Stromal cell of bone marrow (primary cell): ENCODE measurements at regions not wholly inside any gene's neighbourhood (a gene's known extent, or its start where the extent isn't known, plus 50 kb on each side); places are given as distances from the start of the nearest gene placed in this dataset.

Experiments used
- DNase-seq: peaks from one replicate; pipeline ENCODE4 v3.0.0-alpha.2; 2012; ENCODE audit warnings: low read depth

- no peak for DNase-seq
Measured at GRCh38 chr10:121099592-121099991, 248.4 kb downstream of the WDR11 start.

GRCh38 chr10:121101561-121101960 is 250.4 kb downstream of the WDR11 start:
- DNase-seq = no peak

GRCh38 chr10:121102706-121103105 is 251.5 kb downstream of the WDR11 start:
- DNase-seq = no peak

GRCh38 chr10:121104476-121105111 is 253.4 kb downstream of the WDR11 start:
- no peak for DNase-seq

- DNase-seq = no peak
Measured at GRCh38 chr10:121106611-121107010, 255.4 kb downstream of the WDR11 start.

GRCh38 chr10:121108051-121108450 is 256.9 kb downstream of the WDR11 start:
- DNase-seq = no peak

GRCh38 chr10:121110369-121110768 is 259.2 kb downstream of the WDR11 start:
- no peak for DNase-seq

GRCh38 chr10:121112136-121112535 is 261.0 kb downstream of the WDR11 start:
- no peak for DNase-seq

- DNase-seq = no peak
Measured at GRCh38 chr10:121112579-121113384, 261.6 kb downstream of the WDR11 start.

GRCh38 chr10:121113385-121113696 is 262.2 kb downstream of the WDR11 start:
- no peak for DNase-seq

- DNase-seq = no peak
Measured at GRCh38 chr10:121113911-121114310, 262.7 kb downstream of the WDR11 start.

GRCh38 chr10:121115154-121115553 is 264.0 kb downstream of the WDR11 start:
- DNase-seq = no peak

GRCh38 chr10:121121462-121121861 is 270.3 kb downstream of the WDR11 start:
- DNase-seq = no peak

- no peak for DNase-seq
Measured at GRCh38 chr10:121127151-121127906, 276.2 kb downstream of the WDR11 start.

- DNase-seq = no peak
Measured at GRCh38 chr10:121128164-121128563, 277.0 kb downstream of the WDR11 start.

- no peak for DNase-seq
Measured at GRCh38 chr10:121129266-121129665, 278.1 kb downstream of the WDR11 start.

GRCh38 chr10:121130382-121130781 is 279.2 kb downstream of the WDR11 start:
- DNase-seq = no peak

- DNase-seq = no peak
Measured at GRCh38 chr10:121131014-121131413, 279.9 kb downstream of the WDR11 start.

- no peak for DNase-seq
Measured at GRCh38 chr10:121131426-121132265, 280.5 kb downstream of the WDR11 start.

GRCh38 chr10:121132273-121132672 is 281.1 kb downstream of the WDR11 start:
- DNase-seq = no peak

- DNase-seq = no peak
Measured at GRCh38 chr10:121133901-121134300, 282.7 kb downstream of the WDR11 start.

GRCh38 chr10:121134711-121135110 is 283.5 kb downstream of the WDR11 start:
- no peak for DNase-seq
